ENCODE measurements at regions not wholly inside any gene's neighbourhood (a gene's known extent, or its start where the extent isn't known, plus 50 kb on each side); places are given as distances from the start of the nearest gene placed in this dataset.

GRCh38 chr14:65162031-65162430, 59.7 kb upstream of the MAX start:
- intact Hi-C loops (cut with DNase I; ENCODE audit: low total_unique reads) = loop anchor here (10.0 kb wide), 1 partner anchor 663 kb away; no protein-coding TSS in a partner anchor
- WGBS, 2 donors = 60 to 71% methylated on average over 1 of the region's 1 CpG
- H3K36me3 ChIP-seq (ENCODE audit: low read depth, missing control alignments) = no peaks in the 10 kb centered on the region
- no peak for DNase-seq
- no peaks in the 10 kb centered on the region for H3K9me3 ChIP-seq
- peaks cover 5% of the 10 kb centered on the region for H3K4me1 ChIP-seq
- no peak overlapping the region for H3K4me3 ChIP-seq
- TF ChIP-seq POLR2A (IDR thresholded peaks at IDR 0.05) = no peak
- TF ChIP-seq, protein P1, sequence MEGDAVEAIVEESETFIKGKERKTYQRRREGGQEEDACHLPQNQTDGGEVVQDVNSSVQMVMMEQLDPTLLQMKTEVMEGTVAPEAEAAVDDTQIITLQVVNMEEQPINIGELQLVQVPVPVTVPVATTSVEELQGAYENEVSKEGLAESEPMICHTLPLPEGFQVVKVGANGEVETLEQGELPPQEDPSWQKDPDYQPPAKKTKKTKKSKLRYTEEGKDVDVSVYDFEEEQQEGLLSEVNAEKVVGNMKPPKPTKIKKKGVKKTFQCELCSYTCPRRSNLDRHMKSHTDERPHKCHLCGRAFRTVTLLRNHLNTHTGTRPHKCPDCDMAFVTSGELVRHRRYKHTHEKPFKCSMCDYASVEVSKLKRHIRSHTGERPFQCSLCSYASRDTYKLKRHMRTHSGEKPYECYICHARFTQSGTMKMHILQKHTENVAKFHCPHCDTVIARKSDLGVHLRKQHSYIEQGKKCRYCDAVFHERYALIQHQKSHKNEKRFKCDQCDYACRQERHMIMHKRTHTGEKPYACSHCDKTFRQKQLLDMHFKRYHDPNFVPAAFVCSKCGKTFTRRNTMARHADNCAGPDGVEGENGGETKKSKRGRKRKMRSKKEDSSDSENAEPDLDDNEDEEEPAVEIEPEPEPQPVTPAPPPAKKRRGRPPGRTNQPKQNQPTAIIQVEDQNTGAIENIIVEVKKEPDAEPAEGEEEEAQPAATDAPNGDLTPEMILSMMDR (IDR thresholded peaks at IDR 0.05) = no peak
- H3K27ac ChIP-seq = no peak overlapping the region
- no peaks in the 10 kb centered on the region for H3K27me3 ChIP-seq

DNA sequence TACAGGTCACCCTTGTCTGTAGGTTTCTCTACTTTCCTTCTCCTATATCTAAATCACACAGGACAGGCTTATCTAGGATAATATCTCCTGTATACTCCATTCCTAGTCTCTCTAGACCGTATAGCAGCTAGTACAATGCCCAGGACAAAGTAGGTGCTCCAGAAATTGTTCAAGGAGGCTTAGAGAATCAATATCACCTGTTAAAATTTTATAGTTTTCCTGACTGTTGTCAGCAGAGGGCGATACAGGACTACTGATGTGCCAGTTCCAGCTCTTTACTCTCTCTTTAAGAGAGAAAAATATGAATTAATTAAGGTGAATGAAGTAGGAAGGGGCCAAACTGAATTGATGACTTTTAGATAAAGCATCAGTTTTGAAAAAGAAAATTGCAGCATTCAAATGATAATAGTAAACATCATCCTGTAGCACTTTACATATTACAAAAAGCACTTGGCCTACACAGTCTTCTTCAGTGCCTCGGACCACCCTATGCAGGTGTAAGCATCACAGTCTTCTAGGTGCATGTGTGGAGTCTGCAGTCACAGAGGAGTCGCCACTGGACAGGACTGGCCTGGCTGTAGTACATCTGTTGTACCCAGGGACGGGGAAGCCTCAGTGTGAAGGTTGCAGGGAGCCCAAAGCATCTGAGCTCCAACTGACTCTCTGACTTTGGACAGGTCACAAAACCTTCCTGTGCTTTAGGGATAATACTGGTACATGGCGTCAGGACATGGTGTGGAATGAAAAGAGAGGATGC, 61.9 kb upstream of the MAX start:
- no peaks in the 10 kb centered on the region for H3K9me3 ChIP-seq
- DNase-seq = no peak
- no peaks in the 10 kb centered on the region for H3K36me3 ChIP-seq (ENCODE audit: low read depth, missing control alignments)
- H3K27me3 ChIP-seq = no peaks in the 10 kb centered on the region
- no peak overlapping the region for H3K4me3 ChIP-seq
- no peak for TF ChIP-seq POLR2A (IDR thresholded peaks at IDR 0.05)
- TF ChIP-seq, protein P1 (IDR thresholded peaks at IDR 0.05) = peak; percentile 45 to 66 (median 61)
- intact Hi-C loops (cut with DNase I; ENCODE audit: low total_unique reads) = loop anchor here (10.0 kb wide), 1 partner anchor 661 kb away; no protein-coding TSS in a partner anchor
- no peak overlapping the region for H3K27ac ChIP-seq
- H3K4me1 ChIP-seq = no peaks in the 10 kb centered on the region
- WGBS, 2 donors = 48 to 60% methylated on average over 6 of the region's 6 CpGs

DNA sequence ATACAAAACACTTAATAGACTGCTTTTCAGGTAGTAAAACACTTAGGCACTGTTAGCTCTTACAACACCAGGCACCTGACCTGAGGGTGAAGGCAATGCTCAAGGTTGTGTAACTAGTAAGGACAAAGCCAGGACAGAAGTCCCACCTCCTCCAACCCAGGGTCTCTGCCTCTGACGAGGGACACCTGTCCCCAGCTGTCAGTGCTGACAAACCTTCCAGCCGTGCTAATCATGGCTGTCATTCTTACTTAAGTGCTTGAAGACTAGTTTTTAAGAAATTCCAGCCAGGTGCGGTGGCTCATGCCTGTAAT, 62.5 kb upstream of the MAX start:
- intact Hi-C loops (cut with DNase I; ENCODE audit: low total_unique reads) = loop anchor here (10.0 kb wide), 1 partner anchor 660 kb away; no protein-coding TSS in a partner anchor
- Histone ChIP-seq H3K36me3 (ENCODE audit: low read depth, missing control alignments) (no peaks in the 10 kb centered on the region), H3K4me3 (no peak overlapping the region), H3K4me1 (no peaks in the 10 kb centered on the region), H3K9me3 (no peaks in the 10 kb centered on the region), H3K27ac (no peak overlapping the region), H3K27me3 (no peaks in the 10 kb centered on the region)
- DNase-seq = no peak
- TF ChIP-seq POLR2A (IDR thresholded peaks at IDR 0.05) = no peak
- TF ChIP-seq, protein P1 (IDR thresholded peaks at IDR 0.05) = no peak
- WGBS, 2 donors = 77 to 82% methylated on average over 3 of the region's 3 CpGs

GRCh38 chr14:65167072-65167645, 64.8 kb upstream of the MAX start:
- no peak overlapping the region for H3K4me3 ChIP-seq
- H3K4me1 ChIP-seq = peaks cover 8% of the 10 kb centered on the region
- H3K36me3 ChIP-seq (ENCODE audit: low read depth, missing control alignments) = no peaks in the 10 kb centered on the region
- intact Hi-C loops (cut with DNase I; ENCODE audit: low total_unique reads) = loop anchor here (10.0 kb wide), 1 partner anchor 658 kb away; no protein-coding TSS in a partner anchor
- 79 to 95% methylated on average over 3 of the region's 3 CpGs for WGBS, 2 donors
- no peaks in the 10 kb centered on the region for H3K27me3 ChIP-seq
- TF ChIP-seq, protein P1 (IDR thresholded peaks at IDR 0.05) = no peak
- TF ChIP-seq POLR2A (IDR thresholded peaks at IDR 0.05) = no peak
- no peaks in the 10 kb centered on the region for H3K9me3 ChIP-seq
- no peak for DNase-seq
- H3K27ac ChIP-seq = no peak overlapping the region
